HG02759 (cell line): ENCODE measurements at regions not wholly inside any gene's neighbourhood (a gene's known extent, or its start where the extent isn't known, plus 50 kb on each side); places are given as distances from the start of the nearest gene placed in this dataset.

ENCODE experiments used
- ATAC-seq: cut with Tn5 transposase; IDR thresholded peaks from one replicate; pipeline ENCODE4 v1.9.1; 2021; ENCODE audit warnings: mild to moderate bottlenecking, moderate library complexity; ENCODE audit not compliant: unreplicated experiment

- no peak for ATAC-seq
These were observed 137.2 kb downstream of the PFKFB3 start for GRCh38 chr10:6339891-6340290.

- no peak for ATAC-seq
These were observed 139.5 kb downstream of the PFKFB3 start for GRCh38 chr10:6342096-6342685.

- no peak for ATAC-seq
These were observed 140.7 kb downstream of the PFKFB3 start for GRCh38 chr10:6343305-6344010.

- no peak for ATAC-seq
These were observed 142.7 kb downstream of the PFKFB3 start for GRCh38 chr10:6345404-6345803.

- ATAC-seq = no peak
These were observed 143.9 kb downstream of the PFKFB3 start for GRCh38 chr10:6346631-6347030.

- ATAC-seq = peak; percentile 39
These were observed 144.7 kb downstream of the PFKFB3 start for GRCh38 chr10:6347391-6347951.

GRCh38 chr10:6348096-6348874, 145.6 kb downstream of the PFKFB3 start:
- peak; percentile 93 for ATAC-seq

- ATAC-seq = no peak
These were observed 147.3 kb downstream of the PFKFB3 start for GRCh38 chr10:6349846-6350535.

GRCh38 chr10:6350609-6351008, 147.9 kb downstream of the PFKFB3 start:
- ATAC-seq = no peak

- ATAC-seq = no peak
These were observed 148.8 kb downstream of the PFKFB3 start for GRCh38 chr10:6351495-6351894.

GRCh38 chr10:6353526-6353925, 150.8 kb downstream of the PFKFB3 start:
- ATAC-seq = no peak

GRCh38 chr10:6354168-6354772, 151.5 kb downstream of the PFKFB3 start:
- no peak for ATAC-seq

GRCh38 chr10:6356280-6356793, 153.6 kb downstream of the PFKFB3 start:
- no peak for ATAC-seq

GRCh38 chr10:6361869-6362268, 159.1 kb downstream of the PFKFB3 start:
- ATAC-seq = no peak

GRCh38 chr10:6362879-6363278, 160.1 kb downstream of the PFKFB3 start:
- ATAC-seq = no peak

GRCh38 chr10:6363511-6363910, 160.8 kb downstream of the PFKFB3 start:
- ATAC-seq = no peak

- ATAC-seq = no peak
These were observed 161.6 kb downstream of the PFKFB3 start for GRCh38 chr10:6364283-6364682.

- ATAC-seq = no peak
These were observed 162.2 kb downstream of the PFKFB3 start for GRCh38 chr10:6364893-6365292.

GRCh38 chr10:6365384-6365783, 162.7 kb downstream of the PFKFB3 start:
- ATAC-seq = no peak
